Renal cortex interstitium (tissue), 11 donors: ENCODE measurements at regions not wholly inside any gene's neighbourhood (a gene's known extent, or its start where the extent isn't known, plus 50 kb on each side); places are given as distances from the start of the nearest gene placed in this dataset.
A peak's percentile ranks its signal among the peaks of the same experiment; 100 is the strongest.

Experiments used
- DNase-seq, 11 donors: peaks; one replicate each; pipeline ENCODE4 v3.0.0-alpha.2; 2013; ENCODE audit warnings: low read depth in 9 of 11, low spot score in 4 of 11; ENCODE audit errors: extremely low read depth in 1 of 11

DNA sequence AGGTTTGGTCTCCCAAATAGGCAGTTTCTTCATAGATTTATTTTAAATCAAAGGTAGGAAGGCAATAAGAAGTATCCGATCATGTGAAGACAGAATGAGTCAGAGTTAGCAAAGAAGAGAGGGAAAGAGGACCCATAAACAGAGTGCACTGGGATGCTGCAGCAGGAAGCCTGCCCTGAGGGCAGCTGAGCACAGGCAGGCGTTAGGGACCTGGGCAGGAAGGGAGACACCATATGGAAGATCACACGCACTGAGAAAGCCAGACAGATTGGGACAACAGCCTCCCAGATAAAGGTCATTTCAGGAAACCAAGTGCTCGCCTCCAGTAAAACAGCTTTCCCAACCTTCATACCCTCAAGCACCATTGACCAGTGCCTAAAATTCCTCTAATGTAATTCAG is 598.0 kb downstream of the EFNB2 start:
- no peak for DNase-seq

DNA sequence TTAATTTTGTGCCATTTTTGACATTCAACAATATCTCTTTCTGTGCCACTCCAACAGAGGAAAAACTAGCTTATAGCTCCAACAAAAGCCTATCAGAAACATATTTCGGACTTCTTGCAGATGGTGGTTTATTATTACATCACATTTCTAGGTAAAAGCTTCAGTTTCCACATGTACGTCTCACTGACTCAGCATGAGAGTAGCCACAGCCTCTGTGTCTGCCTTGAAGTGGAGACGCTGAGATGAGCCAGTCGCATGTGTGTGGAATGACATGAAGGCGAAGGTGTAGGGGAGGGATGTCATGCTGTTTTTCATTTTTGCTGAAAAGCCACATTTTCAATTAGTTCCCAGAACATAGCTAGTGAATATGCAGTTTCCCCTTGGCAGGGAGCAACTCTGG is 598.6 kb downstream of the EFNB2 start:
- DNase-seq, result no peak

DNA sequence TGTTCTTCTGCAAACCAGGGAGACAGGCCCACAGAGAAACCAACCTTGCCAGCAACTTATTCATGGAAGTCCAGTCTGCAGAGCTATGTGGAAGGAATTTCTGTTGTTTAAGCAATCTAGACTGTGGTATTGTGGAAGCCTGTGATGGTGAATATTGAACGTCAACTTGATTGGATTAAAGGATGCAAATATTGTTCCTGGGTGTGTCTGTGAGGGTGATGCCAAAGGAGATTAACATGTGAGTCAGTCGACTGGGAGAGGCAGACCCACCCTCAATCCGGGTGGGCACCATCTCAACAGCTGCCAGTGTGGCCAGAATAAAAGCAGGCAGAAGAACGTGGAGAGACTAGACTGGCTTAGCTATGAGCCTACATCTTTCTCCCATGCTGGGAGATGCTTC is 606.0 kb downstream of the EFNB2 start:
- DNase-seq, result no peak

DNA sequence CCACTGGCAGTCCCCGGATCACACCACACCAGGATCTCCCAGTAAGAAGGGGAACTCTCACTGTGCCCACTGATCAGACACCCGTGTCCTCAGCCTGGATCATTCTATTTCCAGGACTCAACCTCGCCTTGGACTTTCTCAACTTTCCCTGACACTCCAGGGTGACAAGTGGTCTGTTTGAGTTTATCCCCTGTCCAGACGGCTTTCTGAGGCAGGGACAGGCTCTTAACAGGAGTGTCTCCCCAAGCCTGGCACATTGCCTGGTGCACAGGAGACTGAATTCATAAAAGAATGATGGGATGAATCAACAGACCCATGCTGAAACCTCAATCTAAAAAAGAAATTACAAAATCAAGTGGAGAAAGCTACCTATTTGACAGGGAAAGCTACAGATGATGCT is 606.6 kb downstream of the EFNB2 start:
- no peak for DNase-seq

DNA sequence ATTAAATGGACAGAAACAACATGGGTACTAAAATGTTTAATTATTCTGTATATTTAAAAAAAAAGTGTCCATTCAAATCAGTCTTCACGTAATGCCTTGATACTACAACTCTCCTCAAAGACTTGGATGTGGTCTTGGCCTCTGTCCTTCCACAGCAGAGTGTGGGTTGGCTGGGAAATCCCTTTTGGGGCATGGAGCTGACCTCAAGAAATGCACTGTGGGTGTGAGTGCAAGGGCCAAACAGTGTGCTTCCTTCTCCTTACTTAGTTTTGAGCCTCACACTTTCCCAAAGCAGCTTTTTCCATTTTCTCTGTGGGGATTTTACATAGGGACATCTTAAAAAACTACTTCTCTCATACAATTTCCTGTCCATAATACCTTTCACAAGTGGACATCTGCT is 607.4 kb downstream of the EFNB2 start:
- DNase-seq, result no peak

DNA sequence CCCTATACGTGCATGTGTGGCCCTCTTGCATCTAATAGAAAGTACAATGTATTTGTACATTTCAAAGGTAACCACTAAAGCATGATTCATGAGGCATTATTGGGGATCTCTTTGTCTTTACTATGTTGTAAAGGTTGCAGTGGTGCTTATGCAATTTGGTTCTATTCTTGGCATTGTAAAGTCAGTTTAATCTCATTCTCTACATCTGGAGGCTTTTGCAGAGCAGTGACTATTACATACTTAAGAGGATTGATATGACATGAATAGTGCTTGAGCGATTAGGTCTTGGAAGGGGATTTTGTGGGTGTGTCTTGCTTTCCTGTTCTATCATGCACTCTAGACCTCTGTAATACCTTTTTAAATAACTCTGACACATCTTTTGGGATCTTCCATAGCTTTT is 610.0 kb downstream of the EFNB2 start:
- no peak for DNase-seq

DNA sequence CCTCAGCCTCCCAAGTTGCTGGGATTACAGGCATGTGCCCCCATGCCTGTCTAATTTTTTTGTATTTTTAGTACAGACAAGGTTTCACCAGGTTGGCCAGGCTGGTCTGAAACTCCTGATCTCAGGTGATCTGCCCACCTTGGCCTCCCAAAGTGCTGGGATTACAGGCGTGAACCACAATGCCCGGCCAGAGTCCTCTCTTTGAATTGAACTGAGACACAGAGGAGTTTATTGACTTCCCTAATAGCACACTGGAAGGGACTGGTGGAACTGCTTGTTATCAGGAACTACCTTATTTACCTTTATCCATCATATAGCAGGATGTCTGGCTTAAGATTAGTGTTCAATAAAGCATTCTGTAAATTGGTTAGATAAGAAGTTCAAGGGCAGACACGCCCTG is 613.8 kb downstream of the EFNB2 start:
- DNase-seq, result no peak

DNA sequence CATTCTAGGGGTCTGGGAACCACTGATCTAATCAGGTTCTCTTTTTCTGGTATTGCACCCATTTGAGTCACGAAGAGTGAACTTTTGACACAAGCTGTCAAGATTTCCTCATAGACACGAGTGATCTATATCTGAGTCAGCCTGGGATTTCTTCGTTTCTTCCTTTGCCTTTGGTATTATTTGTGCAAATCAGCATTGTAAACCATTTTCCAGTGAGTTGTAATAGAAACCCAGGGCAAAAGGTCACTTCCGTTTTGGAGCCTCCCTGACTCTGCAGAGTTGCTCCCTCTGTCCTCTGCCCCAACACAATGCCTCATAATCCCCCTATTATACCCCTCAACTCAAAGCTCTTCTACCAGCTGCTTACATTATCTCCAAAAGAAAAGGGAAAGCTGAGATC is 615.1 kb downstream of the EFNB2 start:
- no peak for DNase-seq

DNA sequence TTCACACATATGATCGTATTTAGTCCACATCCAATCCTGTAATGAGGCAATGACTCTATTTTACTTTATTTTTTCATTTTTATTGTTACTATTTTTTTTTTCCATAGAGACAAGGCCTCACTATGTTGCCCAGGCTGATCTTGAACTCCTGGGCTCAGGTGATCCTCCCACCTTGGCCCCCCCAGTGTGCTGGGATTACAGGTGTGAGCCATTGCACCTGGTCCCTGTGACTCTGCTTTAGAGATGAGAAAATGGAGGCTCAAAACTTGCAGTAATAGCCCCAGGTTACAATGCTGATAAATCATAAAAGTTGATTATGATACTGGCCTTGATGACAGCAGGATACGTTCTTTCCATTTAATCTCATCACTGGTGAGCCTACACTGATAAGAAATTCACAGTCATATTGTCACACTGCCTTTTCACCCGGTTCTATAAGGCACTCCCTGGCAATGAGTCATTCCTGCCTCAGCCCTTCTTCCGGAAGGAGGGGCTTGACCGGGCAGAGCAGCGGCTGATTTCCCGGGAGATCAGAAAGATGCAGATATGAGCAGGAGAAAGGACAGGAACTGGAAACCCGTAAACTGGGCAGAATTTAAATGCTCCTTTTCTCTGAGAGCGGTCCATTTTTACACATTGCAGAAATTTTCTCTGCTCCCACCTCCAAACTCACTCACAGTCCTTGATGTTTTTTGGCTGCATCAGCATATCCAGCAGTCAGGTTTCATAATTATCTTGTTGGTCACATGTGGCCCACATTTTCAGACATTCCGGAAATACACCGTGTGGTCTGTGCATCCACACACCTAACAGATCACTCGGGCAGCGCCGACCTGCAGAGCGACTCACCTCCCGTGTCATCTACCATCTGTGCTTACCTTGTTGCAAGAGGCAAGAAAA is 616.4 kb downstream of the EFNB2 start:
- peak in 3 of 11 donors; percentile 4 to 8 (median 5) for DNase-seq

DNA sequence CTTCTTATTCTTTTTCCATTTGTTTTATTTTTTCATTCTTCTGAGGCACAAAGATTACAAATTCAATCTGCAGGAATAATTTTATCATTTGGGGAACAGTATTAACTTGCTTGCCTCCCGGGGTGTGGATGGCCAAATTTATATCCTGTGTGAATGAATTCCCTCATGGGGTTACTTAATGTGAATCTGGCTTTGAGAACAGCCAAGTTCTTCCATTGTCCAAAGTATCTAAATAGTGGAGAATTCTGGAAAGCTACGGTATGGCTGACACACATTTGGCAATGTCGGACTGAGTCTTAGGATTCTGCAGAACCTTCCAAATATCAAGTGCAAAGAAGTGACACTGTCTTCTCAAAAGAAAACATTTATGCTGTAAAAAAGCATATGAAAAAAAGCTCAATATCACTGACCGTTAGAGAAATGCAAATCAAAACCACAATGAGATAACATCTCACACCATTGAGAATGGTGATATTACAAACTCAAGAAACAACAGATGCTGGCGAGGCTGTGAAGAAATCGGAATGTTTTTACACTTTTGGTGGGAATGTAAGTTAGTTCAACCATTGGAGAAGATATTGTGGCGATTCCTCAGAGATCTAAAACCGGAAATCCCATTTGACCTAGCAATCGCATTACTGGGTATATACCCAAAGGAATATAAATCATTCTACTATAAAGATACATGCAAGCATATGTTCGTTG is 620.2 kb downstream of the EFNB2 start:
- no peak for DNase-seq

DNA sequence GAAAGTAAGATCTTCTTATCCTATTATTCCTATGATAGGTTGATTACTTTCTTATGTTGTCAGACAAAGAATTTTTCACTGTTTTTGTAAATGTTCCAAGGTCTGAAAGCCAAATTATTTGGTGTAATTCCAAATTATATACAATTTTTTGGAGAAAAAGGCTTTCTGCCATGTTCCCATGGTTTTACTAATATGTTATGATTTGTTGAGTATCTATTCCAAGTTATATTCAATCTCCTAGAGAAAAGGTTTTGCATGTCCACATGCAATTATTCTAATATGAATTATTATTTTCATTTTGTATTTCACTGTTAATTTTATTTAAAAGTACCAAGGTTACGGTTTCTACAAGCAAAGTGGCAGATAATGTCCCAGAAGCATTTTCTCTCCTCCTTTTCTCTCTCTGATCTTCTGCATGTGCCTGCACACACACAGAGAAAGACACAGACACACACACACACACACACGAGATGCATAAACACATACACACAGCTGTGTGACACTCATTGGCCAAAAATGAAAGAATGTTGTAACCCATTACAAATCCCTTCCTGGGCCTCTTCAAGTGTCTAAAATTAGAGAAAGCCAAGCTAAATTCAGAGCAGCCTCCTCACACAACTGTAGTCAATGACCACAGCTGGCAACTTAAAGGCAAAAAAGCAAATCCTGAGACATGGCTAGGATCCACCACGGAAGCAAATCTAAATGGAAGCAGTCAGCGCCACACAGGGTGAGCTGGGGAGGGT is 621.0 kb downstream of the EFNB2 start:
- DNase-seq, result no peak

DNA sequence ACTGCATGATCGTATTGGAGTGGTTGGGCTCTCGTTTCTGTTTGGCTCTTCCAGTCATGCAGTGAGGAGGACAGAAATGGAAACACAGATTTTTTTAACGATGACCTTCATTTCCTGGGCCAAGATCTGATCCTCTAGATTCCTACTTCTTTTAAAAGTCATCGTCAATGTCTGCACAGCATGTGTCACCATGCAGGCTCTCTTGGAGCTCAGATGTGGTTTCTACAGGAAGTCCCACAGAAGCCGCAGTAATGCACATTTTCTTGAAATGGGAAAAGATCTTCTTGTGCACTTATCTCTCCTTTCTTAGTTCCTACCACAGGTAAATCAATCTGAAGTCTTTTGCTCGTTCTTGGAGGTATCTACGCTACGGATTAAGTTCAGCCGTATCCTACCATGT is 626.9 kb downstream of the EFNB2 start:
- no peak for DNase-seq

DNA sequence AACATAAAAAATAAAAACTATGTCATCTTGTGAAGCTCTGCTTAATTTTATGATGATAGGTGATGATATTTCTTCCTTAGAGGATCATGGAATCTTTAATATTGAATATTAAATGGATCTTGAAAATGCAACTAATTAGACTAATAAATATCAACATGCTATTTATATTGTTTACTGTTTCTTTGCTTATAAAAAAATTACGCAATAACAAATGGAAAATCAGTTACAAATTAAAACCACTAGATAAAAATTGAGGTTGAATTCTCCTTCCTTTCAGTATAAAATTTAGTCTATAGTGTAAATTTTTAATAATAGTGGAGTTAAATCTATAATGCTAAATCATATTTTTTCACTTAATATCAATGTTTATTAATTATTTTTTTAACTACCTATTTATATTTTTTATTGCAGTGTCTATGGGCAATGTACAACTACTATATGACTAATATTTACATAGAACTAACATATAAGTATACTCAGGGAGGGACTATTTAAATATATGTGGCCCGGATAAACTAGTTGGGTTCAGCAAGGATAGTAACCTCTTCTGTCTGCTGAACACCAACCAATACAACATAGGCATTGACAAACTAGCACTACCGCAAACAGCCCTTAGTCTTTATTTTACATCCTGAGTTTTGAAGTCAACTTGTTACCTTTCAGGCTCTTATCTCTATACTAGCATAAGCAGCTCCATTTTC is 628.0 kb downstream of the EFNB2 start:
- DNase-seq, result no peak

DNA sequence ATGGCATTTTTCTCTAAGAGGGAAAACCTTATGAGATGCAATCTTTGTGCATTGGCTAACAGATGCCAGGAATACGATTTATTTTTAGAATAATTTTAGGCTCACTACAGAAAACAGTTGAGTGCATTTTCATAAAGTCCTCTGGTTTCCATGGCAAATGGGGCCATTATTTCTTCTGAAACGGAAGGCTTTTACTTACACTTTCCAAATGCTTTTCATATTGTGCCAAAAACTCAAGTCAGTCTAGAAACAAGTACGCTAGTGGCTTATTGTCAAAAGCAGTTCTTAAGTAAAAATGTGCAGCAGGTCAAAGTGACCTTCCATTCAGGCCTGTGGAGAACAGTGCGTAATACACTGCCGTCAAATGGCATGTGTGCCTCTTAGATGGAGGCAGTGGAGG is 628.7 kb downstream of the EFNB2 start:
- no peak for DNase-seq

DNA sequence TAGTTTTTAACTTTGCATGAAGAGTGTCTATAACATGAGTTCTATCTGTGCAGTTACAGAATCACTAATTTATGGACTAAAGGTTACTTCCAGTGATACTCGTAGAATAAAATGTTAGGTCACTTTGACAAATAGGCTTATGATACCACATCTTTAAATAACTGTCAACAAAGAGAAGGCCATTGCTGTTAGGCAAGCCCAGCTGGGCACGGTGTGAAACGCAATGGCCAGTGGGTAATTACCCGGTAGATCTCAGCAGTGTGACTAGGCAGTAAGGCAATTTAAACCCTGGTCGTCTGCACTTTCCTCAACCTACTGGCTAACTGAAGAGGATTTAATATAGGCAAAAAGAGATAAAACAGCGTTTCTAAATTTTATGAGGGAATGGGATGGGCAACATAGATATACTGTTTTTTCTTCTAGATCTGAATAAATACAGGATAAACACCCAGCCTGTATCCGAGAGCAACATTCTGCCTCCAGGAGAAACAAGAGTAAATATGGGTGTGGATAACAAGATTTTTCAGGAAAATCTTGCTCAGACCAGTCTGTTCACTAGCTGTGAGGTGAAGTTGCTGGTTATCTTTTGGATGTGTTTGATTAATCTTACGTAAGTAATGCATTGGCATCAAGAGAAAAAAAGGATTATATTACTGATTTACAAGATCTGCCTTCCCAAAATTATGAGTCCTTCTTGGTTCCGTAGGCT is 631.3 kb downstream of the EFNB2 start:
- DNase-seq, result no peak

DNA sequence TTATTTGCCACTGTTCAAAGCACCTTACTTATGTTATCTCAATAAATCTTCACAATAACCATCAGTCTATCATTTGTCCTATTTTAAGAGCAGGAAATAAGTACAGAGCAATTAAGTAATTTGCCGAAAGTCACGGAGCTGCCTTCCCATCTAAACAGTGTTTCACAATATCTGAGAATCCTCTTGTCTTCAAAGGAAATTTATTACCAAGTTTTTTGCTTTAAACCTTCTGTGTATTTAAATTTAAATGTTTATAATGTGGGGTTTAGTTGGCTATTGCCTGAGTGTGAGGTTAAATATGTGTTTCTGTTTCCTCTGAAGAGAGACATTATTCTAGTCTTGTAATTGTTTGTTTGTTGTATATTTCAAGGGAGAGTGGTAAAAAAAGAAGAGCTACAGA is 633.1 kb downstream of the EFNB2 start:
- DNase-seq, result no peak

DNA sequence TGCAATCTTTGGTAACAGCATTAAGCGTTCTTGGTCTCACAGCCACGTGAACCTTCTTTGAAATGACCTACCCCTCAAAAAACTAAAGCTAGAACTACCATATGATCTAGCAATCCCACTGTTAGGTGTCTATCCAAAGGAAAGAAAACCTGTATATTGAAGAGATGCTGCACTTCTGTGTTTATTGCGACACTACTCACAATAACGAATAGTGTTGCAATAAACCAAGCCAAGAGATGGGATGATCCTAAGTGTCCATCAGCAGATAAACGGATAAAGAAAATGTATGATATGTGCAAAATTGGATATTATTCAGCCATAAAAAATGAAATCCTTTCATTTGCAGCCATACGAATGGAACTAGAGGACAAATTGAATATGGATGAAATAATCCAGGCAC is 637.9 kb downstream of the EFNB2 start:
- DNase-seq, result no peak

DNA sequence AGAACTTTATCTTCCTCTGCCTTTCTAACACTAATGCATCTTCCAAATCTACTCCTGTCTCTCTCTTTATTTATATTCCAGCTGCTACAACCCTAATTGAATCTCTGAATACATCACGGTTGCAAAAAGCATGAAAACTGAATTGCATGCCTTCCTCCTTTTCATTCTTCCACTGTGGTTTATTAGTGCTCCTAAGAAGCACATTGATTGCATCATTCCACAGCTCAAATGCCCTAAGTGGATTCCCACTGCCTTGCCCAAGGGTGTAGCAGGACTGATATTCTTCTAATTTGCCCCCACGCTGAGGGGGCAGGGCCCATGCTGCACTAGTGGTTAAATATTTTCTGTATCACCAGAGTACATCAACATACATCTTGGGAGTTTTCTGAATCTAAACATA is 640.8 kb downstream of the EFNB2 start:
- DNase-seq, result no peak

DNA sequence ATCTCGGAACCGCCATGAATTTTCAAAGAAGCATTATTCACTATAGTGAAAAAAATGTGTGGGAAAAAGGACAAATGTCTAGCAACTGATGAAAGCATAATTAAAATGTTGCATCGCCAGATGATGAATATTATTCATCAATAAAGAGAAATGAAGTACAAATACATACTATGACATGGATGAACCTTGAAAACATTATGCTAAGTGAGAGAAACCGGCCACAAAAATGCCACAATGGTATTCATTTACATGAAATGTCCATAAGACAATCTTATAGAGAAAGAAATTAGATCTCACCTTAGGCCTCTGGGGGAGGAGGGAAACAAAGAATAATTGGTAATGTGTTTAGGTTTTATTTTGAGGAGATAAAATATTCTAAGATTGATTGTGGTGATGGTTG is 645.0 kb downstream of the EFNB2 start:
- no peak for DNase-seq
